Esophagus squamous epithelium (tissue), 4 donors: ENCODE measurements at regions not wholly inside any gene's neighbourhood (a gene's known extent, or its start where the extent isn't known, plus 50 kb on each side); places are given as distances from the start of the nearest gene placed in this dataset.

Experiments
- CTCF ChIP-seq, 6 experiments: fragments of 450-650 bp in 4 of 6; fragments of 200-600 bp in 2 of 6; sonication (generic) in 2 of 6; IDR thresholded peaks; one replicate each; pipeline ENCODE4 v1.5.1; 2016 to 2019; ENCODE audit warnings: antibody characterized with exemption in 6 of 6, mild to moderate bottlenecking in 4 of 6, moderate library complexity in 4 of 6
- POLR2A ChIP-seq, 4 donors: fragments of 450-650 bp; IDR thresholded peaks; one replicate each; pipeline ENCODE4 v1.6.1; 2017; ENCODE audit warnings: antibody characterized with exemption in 4 of 4, mild to moderate bottlenecking in 4 of 4, moderate library complexity in 3 of 4

DNA sequence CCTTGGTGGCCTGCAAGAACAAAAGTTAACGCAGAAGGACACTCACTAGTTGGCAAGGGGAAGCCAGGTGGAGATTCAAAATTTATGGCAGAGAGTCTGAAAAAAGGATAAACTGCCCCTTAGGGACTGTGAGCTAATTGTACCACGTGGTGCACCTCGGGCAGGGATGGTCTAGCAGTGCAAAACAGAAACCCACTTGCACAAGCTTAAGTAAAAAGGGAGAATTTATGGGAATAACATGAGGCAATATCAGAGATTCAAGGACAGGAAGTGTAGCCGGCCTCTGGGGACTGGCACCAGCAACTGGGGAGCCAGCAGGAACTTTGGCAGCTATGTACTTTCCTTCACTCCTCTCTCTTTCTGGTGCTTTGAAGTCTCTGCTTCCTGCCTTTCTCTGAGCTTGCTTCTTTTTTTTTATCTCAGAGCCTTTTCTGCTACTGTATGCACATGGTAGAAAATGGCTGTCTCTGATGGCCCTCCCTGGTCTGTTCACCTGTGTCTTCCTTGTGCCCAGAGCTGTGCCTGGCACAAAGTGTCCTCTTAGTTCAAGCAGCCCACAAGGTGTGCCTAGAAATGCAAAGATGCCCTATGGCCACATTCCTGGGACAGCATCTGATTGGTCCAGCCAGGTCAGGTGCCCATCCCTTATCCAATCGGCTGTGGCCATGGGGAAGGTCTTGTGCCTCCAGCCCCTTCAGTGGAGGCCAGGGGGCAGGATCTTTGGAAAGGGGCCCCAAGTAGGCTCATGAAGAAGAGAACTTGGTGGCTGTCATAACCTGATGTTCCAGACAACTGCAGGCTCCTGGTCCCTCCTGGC, 114.8 kb upstream of the ATP6AP2 start:
- no peak for TF ChIP-seq CTCF (IDR thresholded peaks at IDR 0.05)
- no peak for TF ChIP-seq POLR2A (IDR thresholded peaks at IDR 0.05)
